HCEC 1CT (cell line): ENCODE measurements at regions not wholly inside any gene's neighbourhood (a gene's known extent, or its start where the extent isn't known, plus 50 kb on each side); places are given as distances from the start of the nearest gene placed in this dataset.

Experiments
- DNase-seq: peaks from one replicate; pipeline ENCODE4 v3.0.0-alpha.2; 2017

GRCh38 chr7:67705850-67706249 is 709.2 kb downstream of the TYW1 start:
- DNase-seq: no peak

GRCh38 chr7:67711706-67712105 is 715.1 kb downstream of the TYW1 start:
- no peak for DNase-seq

GRCh38 chr7:67713451-67714056 is 716.9 kb downstream of the TYW1 start:
- no peak for DNase-seq

- DNase-seq: no peak
Measured at GRCh38 chr7:67716729-67717128, 720.1 kb downstream of the TYW1 start.

- no peak for DNase-seq
Measured at GRCh38 chr7:67723591-67723990, 727.0 kb downstream of the TYW1 start.

GRCh38 chr7:67724435-67724834 is 727.8 kb downstream of the TYW1 start:
- DNase-seq: no peak

- no peak for DNase-seq
Measured at GRCh38 chr7:67724955-67725354, 728.3 kb downstream of the TYW1 start.

GRCh38 chr7:67725423-67725822 is 728.8 kb downstream of the TYW1 start:
- no peak for DNase-seq

GRCh38 chr7:67729771-67730170 is 733.1 kb downstream of the TYW1 start:
- no peak for DNase-seq

- no peak for DNase-seq
Measured at GRCh38 chr7:67731704-67732103, 735.1 kb downstream of the TYW1 start.

GRCh38 chr7:67732898-67733297 is 736.3 kb downstream of the TYW1 start:
- no peak for DNase-seq

GRCh38 chr7:67738145-67738544 is 741.5 kb downstream of the TYW1 start:
- no peak for DNase-seq

GRCh38 chr7:67738958-67739357 is 742.3 kb downstream of the TYW1 start:
- no peak for DNase-seq

- DNase-seq: no peak
Measured at GRCh38 chr7:67743501-67743900, 746.9 kb downstream of the TYW1 start.

GRCh38 chr7:67752227-67752626 is 755.6 kb downstream of the TYW1 start:
- no peak for DNase-seq

GRCh38 chr7:67753891-67754290 is 757.3 kb downstream of the TYW1 start:
- no peak for DNase-seq

- DNase-seq: no peak
Measured at GRCh38 chr7:67754651-67755050, 758.0 kb downstream of the TYW1 start.

GRCh38 chr7:67758551-67758950 is 761.9 kb downstream of the TYW1 start:
- DNase-seq: no peak

GRCh38 chr7:67760971-67761370 is 764.3 kb downstream of the TYW1 start:
- no peak for DNase-seq

GRCh38 chr7:67762516-67762915 is 765.9 kb downstream of the TYW1 start:
- no peak for DNase-seq

- no peak for DNase-seq
Measured at GRCh38 chr7:67764289-67764688, 767.7 kb downstream of the TYW1 start.

GRCh38 chr7:67765481-67766175 is 769.0 kb downstream of the TYW1 start:
- no peak for DNase-seq

GRCh38 chr7:67766906-67767410 is 770.3 kb downstream of the TYW1 start:
- no peak for DNase-seq

- DNase-seq: no peak
Measured at GRCh38 chr7:67771846-67772605, 775.4 kb downstream of the TYW1 start.
